A673 (cell line): ENCODE measurements at regions not wholly inside any gene's neighbourhood (a gene's known extent, or its start where the extent isn't known, plus 50 kb on each side); places are given as distances from the start of the nearest gene placed in this dataset.

ENCODE experiments used
- BruUV-seq: library from RNA; stranded (reverse); fragments of 400-500 nt; replicated peaks from 2 replicates; lab custom pipeline; 2021; lab: Mats Ljungman, UMichigan
- CTCF ChIA-PET: fragments of 300-600 bp; sonication (Branson Sonifier 250); formaldehyde crosslinking; loops from one replicate; lab custom pipeline; 2022; ENCODE audit warnings: antibody characterized with exemption; lab: Charles Lee
- POLR2A ChIA-PET: fragments of 300-600 bp; sonication (Branson Sonifier 250); formaldehyde crosslinking; loops from one replicate; lab custom pipeline; 2022; ENCODE audit warnings: antibody characterized with exemption; ENCODE audit not compliant: low non-redundant PET; lab: Charles Lee
- DNase-seq: peaks from one replicate; pipeline ENCODE4 v3.0.0-alpha.2; 2015; ENCODE audit warnings: low spot score
- H3K27ac ChIP-seq: fragments of 200-600 bp; sonication (generic); 2 replicates; pipeline ENCODE4 v1.5.1; 2016; ENCODE audit warnings: mixed run types, low read depth, mild to moderate bottlenecking, mixed read lengths, antibody characterized with exemption, low read length; ENCODE audit not compliant: poor library complexity, severe bottlenecking
- H3K27me3 ChIP-seq: fragments of 200-600 bp; sonication (generic); replicated peaks from 2 replicates; pipeline ENCODE4 v1.6.1; 2017; ENCODE audit warnings: mixed run types, low read depth, mild to moderate bottlenecking, mixed read lengths, antibody characterized with exemption, low read length; ENCODE audit not compliant: insufficient read depth, poor library complexity
- H3K36me3 ChIP-seq: fragments of 200-600 bp; sonication (generic); 2 replicates; pipeline ENCODE4 v1.6.1; 2016; ENCODE audit warnings: mixed run types, mild to moderate bottlenecking, mixed read lengths, antibody characterized with exemption, low read length; ENCODE audit not compliant: insufficient read depth, poor library complexity, severe bottlenecking
- H3K4me1 ChIP-seq: fragments of 200-600 bp; sonication (generic); 2 replicates; pipeline ENCODE4 v1.6.1; 2017; ENCODE audit warnings: mixed run types, mild to moderate bottlenecking, mixed read lengths, antibody characterized with exemption, low read length; ENCODE audit not compliant: insufficient read depth, poor library complexity, severe bottlenecking
- H3K4me3 ChIP-seq: fragments of 200-600 bp; sonication (generic); 2 replicates; pipeline ENCODE4 v1.5.1; 2016; ENCODE audit warnings: low read depth, mixed run types, mild to moderate bottlenecking, mixed read lengths, low read length; ENCODE audit not compliant: poor library complexity, severe bottlenecking
- H3K9me3 ChIP-seq: fragments of 200-600 bp; sonication (generic); 2 replicates; pipeline ENCODE4 v1.6.1; 2016; ENCODE audit warnings: mixed run types, low read depth, mild to moderate bottlenecking, mixed read lengths, antibody characterized with exemption, low read length; ENCODE audit not compliant: poor library complexity, severe bottlenecking
- EZH2 ChIP-seq: fragments of 200-600 bp; sonication (generic); IDR thresholded peaks from 2 replicates; pipeline ENCODE4 v1.6.1; 2017; ENCODE audit warnings: borderline replicate concordance, low read depth, mild to moderate bottlenecking, mixed read lengths, antibody characterized with exemption, low read length; ENCODE audit not compliant: poor library complexity, severe bottlenecking
- intact Hi-C: fragments of 100-400 bp; cut with micrococcal nuclease; formaldehyde crosslinking; loops from one replicate; pipeline ENCODE4 v1.10.0; 2022; ENCODE audit not compliant: unreplicated experiment
- TF ChIP-seq, protein P1 (sequence below): fragments of 300-800, 200-600 bp; sonication (generic); conservative IDR thresholded peaks from 2 replicates; pipeline ENCODE4 v1.5.1; 2017; ENCODE audit warnings: low read depth, mild to moderate bottlenecking, antibody characterized with exemption, low read length, moderate library complexity, mixed read lengths

DNA sequence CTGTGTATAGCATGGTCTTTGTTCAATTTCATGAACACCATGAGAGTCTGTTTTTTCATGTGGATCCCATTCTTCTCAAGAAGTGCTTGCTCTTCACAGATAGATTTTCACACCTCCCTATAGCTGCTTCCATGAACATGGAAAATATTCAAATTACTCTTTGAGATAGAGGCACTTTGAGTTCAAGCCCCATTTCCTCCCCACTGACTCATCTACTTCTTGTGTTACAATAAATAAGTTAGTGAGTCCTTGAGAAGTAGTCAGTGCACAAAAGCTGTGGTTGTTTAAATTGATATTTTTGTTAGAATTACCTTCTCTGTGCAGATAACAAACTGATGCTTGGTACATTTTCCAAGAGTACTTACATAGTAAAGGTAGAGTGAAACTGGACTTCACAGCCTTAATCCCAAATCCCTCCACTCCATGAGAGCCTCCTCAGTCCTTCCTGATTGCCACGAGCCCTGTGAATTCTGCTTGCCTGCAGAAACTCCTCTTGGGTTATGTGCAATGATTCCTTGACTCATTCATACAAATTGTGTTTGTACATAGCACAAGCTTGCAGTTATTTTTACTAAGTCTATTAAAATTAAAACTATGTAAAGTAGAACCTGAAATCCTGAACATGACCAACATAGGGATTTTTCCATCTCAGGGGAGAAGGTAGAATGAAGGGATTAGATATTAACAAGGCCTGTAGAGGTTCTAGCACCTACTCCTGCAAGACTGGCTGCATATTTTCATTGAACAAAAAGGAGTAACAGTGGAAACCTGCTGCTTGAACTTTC, 496.2 kb downstream of the TNS3 start:
- Histone ChIP-seq H3K9me3 (no peaks in the 10 kb centered on the region), H3K36me3 (no peaks in the 10 kb centered on the region), H3K4me1 (no peaks in the 10 kb centered on the region), H3K27ac (no peak overlapping the region), H3K27me3 (no peaks in the 10 kb centered on the region), H3K4me3 (no peak overlapping the region)
- DNase-seq, result no peak
- BruUV-seq, result no TSS peak
- POLR2A ChIA-PET, result interaction anchor here (0.7 kb wide), 1 partner anchor 115 kb away, joined by 3 read pairs; no protein-coding TSS in a partner anchor
- TF ChIP-seq, protein P1, sequence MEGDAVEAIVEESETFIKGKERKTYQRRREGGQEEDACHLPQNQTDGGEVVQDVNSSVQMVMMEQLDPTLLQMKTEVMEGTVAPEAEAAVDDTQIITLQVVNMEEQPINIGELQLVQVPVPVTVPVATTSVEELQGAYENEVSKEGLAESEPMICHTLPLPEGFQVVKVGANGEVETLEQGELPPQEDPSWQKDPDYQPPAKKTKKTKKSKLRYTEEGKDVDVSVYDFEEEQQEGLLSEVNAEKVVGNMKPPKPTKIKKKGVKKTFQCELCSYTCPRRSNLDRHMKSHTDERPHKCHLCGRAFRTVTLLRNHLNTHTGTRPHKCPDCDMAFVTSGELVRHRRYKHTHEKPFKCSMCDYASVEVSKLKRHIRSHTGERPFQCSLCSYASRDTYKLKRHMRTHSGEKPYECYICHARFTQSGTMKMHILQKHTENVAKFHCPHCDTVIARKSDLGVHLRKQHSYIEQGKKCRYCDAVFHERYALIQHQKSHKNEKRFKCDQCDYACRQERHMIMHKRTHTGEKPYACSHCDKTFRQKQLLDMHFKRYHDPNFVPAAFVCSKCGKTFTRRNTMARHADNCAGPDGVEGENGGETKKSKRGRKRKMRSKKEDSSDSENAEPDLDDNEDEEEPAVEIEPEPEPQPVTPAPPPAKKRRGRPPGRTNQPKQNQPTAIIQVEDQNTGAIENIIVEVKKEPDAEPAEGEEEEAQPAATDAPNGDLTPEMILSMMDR, result no peak
- TF ChIP-seq EZH2, result no peak
- CTCF ChIA-PET, result no interaction called here
- intact Hi-C loops, result loop anchor here (10.0 kb wide), 1 partner anchor 721 kb away; no protein-coding TSS in a partner anchor

DNA sequence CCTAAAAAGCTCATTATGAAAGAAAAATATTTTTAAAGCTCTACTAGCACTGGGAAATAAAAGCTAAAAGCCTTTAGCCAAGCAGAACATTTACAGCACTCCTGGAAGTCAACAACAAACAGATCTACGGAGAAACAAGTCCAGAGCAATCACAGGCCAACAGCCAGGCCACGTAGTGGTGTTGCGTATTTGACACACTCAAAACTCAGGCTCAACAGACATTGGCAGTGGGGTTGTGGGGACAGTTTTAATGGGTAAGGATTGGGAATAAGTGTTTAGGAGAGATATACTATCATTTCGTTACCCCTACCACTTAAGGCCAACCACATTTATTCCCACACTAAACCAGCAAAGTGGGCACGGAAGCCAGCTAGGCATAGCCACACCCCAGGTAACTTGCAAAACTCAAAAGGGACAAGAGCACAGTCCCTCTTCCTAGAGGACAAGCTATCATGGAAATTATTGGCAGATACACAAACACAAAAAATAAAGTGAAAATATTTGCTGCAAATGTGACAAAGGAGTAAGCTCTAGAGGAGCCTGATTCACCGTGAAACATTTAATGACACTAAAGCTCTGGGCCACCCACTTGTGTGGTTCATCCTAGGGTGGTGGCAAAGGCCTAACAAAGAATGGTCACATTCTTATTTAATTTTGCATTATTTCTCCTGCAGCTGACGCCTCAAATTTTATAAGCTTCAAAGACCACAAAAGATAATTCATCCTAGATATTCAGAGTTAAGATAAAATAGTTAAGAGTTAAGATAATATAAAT, 498.2 kb downstream of the TNS3 start:
- no peak overlapping the region for H3K4me3 ChIP-seq
- CTCF ChIA-PET, result no interaction called here
- no peak overlapping the region for H3K27ac ChIP-seq
- no peak for TF ChIP-seq EZH2
- TF ChIP-seq, protein P1, result no peak
- DNase-seq, result no peak
- H3K4me1 ChIP-seq, result no peaks in the 10 kb centered on the region
- no peaks in the 10 kb centered on the region for H3K36me3 ChIP-seq
- H3K27me3 ChIP-seq, result no peaks in the 10 kb centered on the region
- no TSS peak for BruUV-seq
- intact Hi-C loops, result loop anchor here (10.0 kb wide), 1 partner anchor 719 kb away; no protein-coding TSS in a partner anchor
- H3K9me3 ChIP-seq, result no peaks in the 10 kb centered on the region
- POLR2A ChIA-PET, result no interaction called here

DNA sequence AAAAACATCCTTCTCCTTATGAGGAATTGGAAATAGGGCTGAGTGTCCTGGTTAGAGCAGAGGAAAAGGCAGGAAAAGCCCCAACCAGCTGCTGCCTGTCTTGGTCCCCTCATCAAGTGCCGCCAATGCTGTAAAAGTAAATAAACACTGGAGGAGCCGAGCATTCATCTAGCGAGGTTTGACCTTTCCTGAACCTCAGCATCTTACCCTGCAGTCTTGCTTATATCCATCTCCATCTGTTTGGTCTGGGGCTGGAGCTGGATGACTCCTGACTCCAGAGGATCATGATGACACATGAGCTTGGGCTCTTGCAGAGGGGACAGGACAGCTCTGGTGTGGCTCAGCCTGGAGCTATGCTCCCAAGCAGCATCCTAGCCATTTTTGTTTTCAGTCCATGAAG, 501.1 kb downstream of the TNS3 start:
- Histone ChIP-seq H3K36me3 (no peaks in the 10 kb centered on the region), H3K4me1 (no peaks in the 10 kb centered on the region), H3K4me3 (no peak overlapping the region), H3K27me3 (no peaks in the 10 kb centered on the region), H3K9me3 (no peaks in the 10 kb centered on the region), H3K27ac (no peak overlapping the region)
- POLR2A ChIA-PET, result no interaction called here
- BruUV-seq, result no TSS peak
- intact Hi-C loops, result loop anchor here (10.0 kb wide), 1 partner anchor 716 kb away; no protein-coding TSS in a partner anchor
- no peak for DNase-seq
- TF ChIP-seq, protein P1, result no peak
- TF ChIP-seq EZH2, result no peak
- CTCF ChIA-PET, result no interaction called here
